OCI-LY7 (cell line): ENCODE measurements at regions not wholly inside any gene's neighbourhood (a gene's known extent, or its start where the extent isn't known, plus 50 kb on each side); places are given as distances from the start of the nearest gene placed in this dataset.

ENCODE experiments used
- CTCF ChIP-seq: fragments of 200-600 bp; sonication (generic); conservative IDR thresholded peaks from 2 replicates; pipeline ENCODE4 v1.5.1; 2014; ENCODE audit warnings: mild to moderate bottlenecking, antibody characterized with exemption, low read length, moderate library complexity, mixed read lengths
- EZH2phosphoT487 ChIP-seq: fragments of 200-600 bp; sonication (generic); IDR thresholded peaks from 2 replicates; pipeline ENCODE4 v1.6.1; 2018; ENCODE audit warnings: low read depth, borderline replicate concordance, mild to moderate bottlenecking, mixed run types, antibody characterized with exemption, low read length, moderate library complexity, mixed read lengths

- TF ChIP-seq CTCF = no peak
- no peak for TF ChIP-seq EZH2phosphoT487
These were observed 80.6 kb upstream of the MEGF10 start for GRCh38 chr5:127210042-127210441.
